Bronchial epithelial cell (primary cell): ENCODE measurements at regions not wholly inside any gene's neighbourhood (a gene's known extent, or its start where the extent isn't known, plus 50 kb on each side); places are given as distances from the start of the nearest gene placed in this dataset.

Source experiments
- DNase-seq: peaks from one replicate; pipeline ENCODE4 v3.0.0-alpha.2; 2010; ENCODE audit warnings: low read depth
- FAIRE-seq: peaks from 2 replicates; lab custom pipeline; 2011; peaks lifted over from hg19 to GRCh38; lab: Jason Lieb, UNC
- H3K27me3 ChIP-seq: 2 replicates; pipeline ENCODE4 v1.5.1; 2011; ENCODE audit warnings: low read length; ENCODE audit not compliant: control insufficient read depth, insufficient read depth
- H3K36me3 ChIP-seq: 2 replicates; pipeline ENCODE4 v1.5.1; 2011; ENCODE audit warnings: low read length; ENCODE audit not compliant: control insufficient read depth, insufficient read depth
- H3K4me3 ChIP-seq: 2 replicates; pipeline ENCODE4 v1.5.1; 2011; ENCODE audit warnings: mild to moderate bottlenecking, low read depth, low read length, control low read depth
- CTCF ChIP-seq: IDR thresholded peaks from 2 replicates; pipeline ENCODE4 v1.5.1; 2011; ENCODE audit warnings: mild to moderate bottlenecking, moderate library complexity, low read length, control low read depth, inconsistent platforms; ENCODE audit not compliant: insufficient read depth, severe bottlenecking

GRCh38 chr2:21346984-21347383 is 223.2 kb downstream of the TDRD15 start:
- DNase-seq, result no peak
- H3K4me3 ChIP-seq, result no peak overlapping the region
- FAIRE-seq, result no peak
- no peaks in the 10 kb centered on the region for H3K27me3 ChIP-seq
- no peaks in the 10 kb centered on the region for H3K36me3 ChIP-seq
- no peak for TF ChIP-seq CTCF

GRCh38 chr2:21353879-21354679 is 230.3 kb downstream of the TDRD15 start:
- FAIRE-seq, result no peak
- DNase-seq, result no peak
- no peak for TF ChIP-seq CTCF
- H3K27me3 ChIP-seq, result no peaks in the 10 kb centered on the region
- H3K4me3 ChIP-seq, result no peak overlapping the region
- H3K36me3 ChIP-seq, result no peaks in the 10 kb centered on the region

DNA sequence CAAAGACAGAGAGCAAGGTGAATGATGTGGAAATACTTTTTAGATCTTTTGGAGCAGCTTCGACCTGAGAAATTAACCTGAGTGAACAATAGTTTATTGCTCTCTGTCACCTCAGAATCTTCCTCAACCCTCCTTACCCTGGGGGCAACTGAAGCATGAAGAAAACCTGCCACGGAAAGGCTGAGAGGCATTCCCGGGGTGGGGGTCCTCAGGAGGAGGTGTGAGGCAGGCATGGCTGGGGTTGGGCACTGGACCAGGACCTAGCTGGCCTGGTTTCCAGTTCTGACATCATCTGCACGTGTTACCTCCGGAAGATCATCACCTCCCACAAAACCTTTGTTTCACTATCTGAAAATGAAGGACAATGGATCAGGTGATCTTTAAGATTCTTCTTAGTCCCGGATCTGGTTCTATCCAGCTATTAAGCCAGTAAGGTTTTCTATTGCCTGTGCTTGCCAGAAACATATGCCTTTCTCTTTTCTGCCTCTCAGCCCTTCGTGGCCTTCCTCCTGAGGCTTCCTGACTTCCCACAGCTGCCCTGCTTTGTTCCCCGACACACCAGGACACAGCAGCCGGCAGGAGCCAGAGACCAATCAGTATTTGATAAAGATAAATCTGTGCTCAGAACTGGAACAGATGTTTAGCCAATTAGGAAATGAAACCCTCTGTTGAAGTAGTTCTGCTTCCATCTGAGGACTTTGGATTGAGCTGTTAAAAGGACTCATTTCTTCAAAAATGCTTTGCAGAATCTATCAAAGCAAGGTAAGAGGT is 232.5 kb downstream of the TDRD15 start:
- H3K27me3 ChIP-seq, result no peaks in the 10 kb centered on the region
- DNase-seq (no peak), FAIRE-seq (peak; percentile 68)
- no peak overlapping the region for H3K4me3 ChIP-seq
- TF ChIP-seq CTCF, result no peak
- H3K36me3 ChIP-seq, result no peaks in the 10 kb centered on the region

DNA sequence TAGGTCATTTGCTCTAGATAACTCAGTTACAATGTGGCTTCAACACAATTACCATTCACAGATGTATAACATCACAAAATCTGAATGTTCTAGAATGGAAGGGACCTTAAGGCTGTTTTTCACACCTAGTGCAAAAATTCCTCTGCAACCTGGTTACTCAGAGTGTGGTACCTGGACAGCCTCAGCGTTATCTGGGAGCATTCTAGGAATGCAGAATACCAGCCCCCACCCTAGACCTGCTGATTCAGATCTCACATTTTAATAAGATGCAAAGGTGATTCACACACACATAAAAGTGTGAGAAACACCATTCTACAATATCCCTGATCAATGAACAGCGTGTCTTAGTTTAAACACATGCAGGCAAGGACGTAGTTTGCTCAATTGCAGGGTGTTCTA is 233.1 kb downstream of the TDRD15 start:
- Histone ChIP-seq H3K27me3 (no peaks in the 10 kb centered on the region), H3K4me3 (no peak overlapping the region), H3K36me3 (no peaks in the 10 kb centered on the region)
- DNase-seq (peak; percentile 29), FAIRE-seq (no peak)
- TF ChIP-seq CTCF, result no peak

GRCh38 chr2:21358976-21359375 is 235.2 kb downstream of the TDRD15 start:
- TF ChIP-seq CTCF, result no peak
- FAIRE-seq (no peak), DNase-seq (no peak)
- Histone ChIP-seq H3K36me3 (no peaks in the 10 kb centered on the region), H3K27me3 (no peaks in the 10 kb centered on the region), H3K4me3 (no peak overlapping the region)
